DOHH2 (cell line): ENCODE measurements at regions not wholly inside any gene's neighbourhood (a gene's known extent, or its start where the extent isn't known, plus 50 kb on each side); places are given as distances from the start of the nearest gene placed in this dataset.
"Not testable (repeated sequence)": the region's sequence is repeated elsewhere in the genome, so short reads cannot be mapped to it uniquely, and the experiment has no call there.

ENCODE experiments used
- H3F3A ChIP-seq: fragments of 200-600 bp; sonication (generic), shearing (Covaris generic); 2 replicates; pipeline ENCODE4 v1.6.0; 2016; ENCODE audit warnings: antibody characterized with exemption, mild to moderate bottlenecking; ENCODE audit not compliant: control insufficient read depth, insufficient read depth
- H3K27ac ChIP-seq: fragments of 200-600 bp; sonication (generic); 2 replicates; pipeline ENCODE4 v1.5.1; 2014; ENCODE audit warnings: low read depth, mild to moderate bottlenecking, low read length, moderate library complexity
- H3K27me3 ChIP-seq: fragments of 200-600 bp; sonication (generic); 2 replicates; pipeline ENCODE4 v1.6.1; 2014; ENCODE audit warnings: mild to moderate bottlenecking, low read length, mixed read lengths; ENCODE audit not compliant: control insufficient read depth
- H3K36me3 ChIP-seq: fragments of 200-600 bp; sonication (generic); 2 replicates; pipeline ENCODE4 v1.6.1; 2014; ENCODE audit warnings: mild to moderate bottlenecking, low read length, moderate library complexity, mixed read lengths; ENCODE audit not compliant: control insufficient read depth
- H3K4me1 ChIP-seq: fragments of 200-600 bp; sonication (generic); 2 replicates; pipeline ENCODE4 v1.6.1; 2014; ENCODE audit warnings: mild to moderate bottlenecking, low read length, mixed read lengths; ENCODE audit not compliant: control insufficient read depth
- H3K4me2 ChIP-seq: fragments of 200-600 bp; sonication (generic); 2 replicates; pipeline ENCODE4 v1.6.0; 2014; ENCODE audit warnings: mild to moderate bottlenecking, low read length, moderate library complexity
- H3K4me3 ChIP-seq: fragments of 200-600 bp; sonication (generic); 2 replicates; pipeline ENCODE4 v1.5.1; 2014; ENCODE audit warnings: mild to moderate bottlenecking, low read length, mixed read lengths
- H3K79me2 ChIP-seq: fragments of 200-600 bp; sonication (generic); 2 replicates; pipeline ENCODE4 v1.6.1; 2014; ENCODE audit warnings: mild to moderate bottlenecking, low read length, mixed read lengths; ENCODE audit not compliant: control insufficient read depth
- H3K9me2 ChIP-seq: fragments of 200-600 bp; sonication (generic); replicated peaks from 2 replicates; pipeline ENCODE4 v1.6.1; 2014; ENCODE audit warnings: mild to moderate bottlenecking, low read length, mixed read lengths; ENCODE audit not compliant: control insufficient read depth
- H3K9me3 ChIP-seq: fragments of 200-600 bp; sonication (generic); 2 replicates; pipeline ENCODE4 v1.6.1; 2014; ENCODE audit warnings: antibody characterized with exemption, low read length, mixed read lengths; ENCODE audit not compliant: control insufficient read depth, insufficient read depth
- H4K20me1 ChIP-seq: fragments of 200-600 bp; sonication (generic); 2 replicates; pipeline ENCODE4 v1.6.0; 2014; ENCODE audit warnings: low read depth, mild to moderate bottlenecking, antibody characterized with exemption, low read length, moderate library complexity; ENCODE audit not compliant: control insufficient read depth, insufficient read depth
- EZH2phosphoT487 ChIP-seq: fragments of 200-600 bp; sonication (generic); IDR thresholded peaks from 2 replicates; pipeline ENCODE4 v1.6.1; 2017; ENCODE audit warnings: borderline replicate concordance, mild to moderate bottlenecking, antibody characterized with exemption, low read length, moderate library complexity, mixed read lengths
- TF ChIP-seq, protein P1 (sequence below): fragments of 200-600 bp; sonication (generic); IDR thresholded peaks from one replicate; pipeline ENCODE4 v1.5.1; 2014; ENCODE audit warnings: antibody characterized with exemption, mild to moderate bottlenecking, low read depth, low read length; ENCODE audit not compliant: poor library complexity, severe bottlenecking

GRCh38 chr3:87791248-87792027 lies 267.4 kb downstream of the CGGBP1 start:
- Histone ChIP-seq H3K36me3 (no peaks in the 10 kb centered on the region), H3K9me2 (no peaks in the 10 kb centered on the region), H3K27ac (no peak overlapping the region), H3K4me1 (no peaks in the 10 kb centered on the region), H4K20me1 (no peaks in the 10 kb centered on the region), H3F3A (no peaks in the 10 kb centered on the region), H3K79me2 (no peaks in the 10 kb centered on the region), H3K4me3 (no peak overlapping the region), H3K27me3 (no peaks in the 10 kb centered on the region), H3K4me2 (no peak overlapping the region), H3K9me3 (no peaks in the 10 kb centered on the region; the same call in 1 of the 2 replicates)
- TF ChIP-seq, protein P1, sequence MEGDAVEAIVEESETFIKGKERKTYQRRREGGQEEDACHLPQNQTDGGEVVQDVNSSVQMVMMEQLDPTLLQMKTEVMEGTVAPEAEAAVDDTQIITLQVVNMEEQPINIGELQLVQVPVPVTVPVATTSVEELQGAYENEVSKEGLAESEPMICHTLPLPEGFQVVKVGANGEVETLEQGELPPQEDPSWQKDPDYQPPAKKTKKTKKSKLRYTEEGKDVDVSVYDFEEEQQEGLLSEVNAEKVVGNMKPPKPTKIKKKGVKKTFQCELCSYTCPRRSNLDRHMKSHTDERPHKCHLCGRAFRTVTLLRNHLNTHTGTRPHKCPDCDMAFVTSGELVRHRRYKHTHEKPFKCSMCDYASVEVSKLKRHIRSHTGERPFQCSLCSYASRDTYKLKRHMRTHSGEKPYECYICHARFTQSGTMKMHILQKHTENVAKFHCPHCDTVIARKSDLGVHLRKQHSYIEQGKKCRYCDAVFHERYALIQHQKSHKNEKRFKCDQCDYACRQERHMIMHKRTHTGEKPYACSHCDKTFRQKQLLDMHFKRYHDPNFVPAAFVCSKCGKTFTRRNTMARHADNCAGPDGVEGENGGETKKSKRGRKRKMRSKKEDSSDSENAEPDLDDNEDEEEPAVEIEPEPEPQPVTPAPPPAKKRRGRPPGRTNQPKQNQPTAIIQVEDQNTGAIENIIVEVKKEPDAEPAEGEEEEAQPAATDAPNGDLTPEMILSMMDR = no peak
- no peak for TF ChIP-seq EZH2phosphoT487

DNA sequence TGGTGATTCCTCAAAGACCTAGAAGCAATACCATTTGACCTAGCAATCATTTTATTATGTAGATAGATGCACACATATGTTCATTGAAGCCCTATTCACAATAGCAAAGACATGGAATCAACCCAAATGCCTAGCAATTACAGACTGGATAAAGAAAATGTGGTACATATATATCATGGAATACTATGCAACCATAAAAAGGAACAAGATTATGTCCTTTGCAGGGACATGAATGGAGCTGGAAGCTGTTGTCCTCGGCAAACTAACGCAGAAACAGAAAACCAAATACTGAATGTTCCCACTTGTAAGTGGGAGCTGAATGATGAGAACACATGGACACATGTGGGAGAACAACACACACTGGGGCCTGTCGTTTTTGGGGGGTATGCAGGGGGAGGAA lies 269.8 kb downstream of the CGGBP1 start:
- not testable (repeated sequence) for H3K4me3 ChIP-seq, H3F3A ChIP-seq, H4K20me1 ChIP-seq, H3K9me3 ChIP-seq, H3K9me2 ChIP-seq, H3K4me2 ChIP-seq, H3K4me1 ChIP-seq, H3K79me2 ChIP-seq, H3K27me3 ChIP-seq, H3K27ac ChIP-seq, H3K36me3 ChIP-seq

DNA sequence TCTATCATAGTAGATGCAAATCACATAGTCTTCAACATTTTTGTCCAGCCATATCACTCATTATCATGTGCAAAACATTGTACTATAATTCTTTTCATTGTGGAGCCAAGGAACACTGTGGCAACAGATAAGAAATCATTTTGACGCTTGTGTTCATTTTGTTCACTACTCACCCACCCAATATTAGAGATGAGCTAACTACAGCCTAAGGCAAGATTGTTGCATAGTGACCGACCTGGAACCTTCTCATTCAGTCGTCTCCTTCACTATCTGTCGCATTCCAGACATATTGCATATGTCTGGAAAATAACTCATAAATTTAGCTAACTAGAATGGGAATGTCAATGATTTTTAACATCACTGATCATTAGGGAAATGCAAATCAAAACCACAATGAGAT lies 270.3 kb downstream of the CGGBP1 start:
- Histone ChIP-seq H3K9me2 (no peaks in the 10 kb centered on the region), H3K4me2 (no peak overlapping the region), H3K27ac (no peak overlapping the region), H3K4me1 (no peaks in the 10 kb centered on the region), H3K79me2 (no peaks in the 10 kb centered on the region), H3F3A (no peaks in the 10 kb centered on the region), H3K4me3 (no peak overlapping the region), H3K36me3 (no peaks in the 10 kb centered on the region), H3K9me3 (no peaks in the 10 kb centered on the region; the same call in 1 of the 2 replicates), H4K20me1 (no peaks in the 10 kb centered on the region), H3K27me3 (no peaks in the 10 kb centered on the region)
- TF ChIP-seq, protein P1 = no peak
- TF ChIP-seq EZH2phosphoT487 = no peak

GRCh38 chr3:87780811-87781210 lies 278.0 kb downstream of the CGGBP1 start:
- Histone ChIP-seq H3K9me2 (no peaks in the 10 kb centered on the region), H3K36me3 (no peaks in the 10 kb centered on the region), H3K4me1 (no peaks in the 10 kb centered on the region), H3K4me2 (no peak overlapping the region), H3F3A (no peaks in the 10 kb centered on the region), H4K20me1 (no peaks in the 10 kb centered on the region), H3K4me3 (no peak overlapping the region), H3K27me3 (no peaks in the 10 kb centered on the region), H3K9me3 (no peaks in the 10 kb centered on the region), H3K27ac (no peak overlapping the region), H3K79me2 (no peaks in the 10 kb centered on the region)
- TF ChIP-seq, protein P1 = no peak
- TF ChIP-seq EZH2phosphoT487 = no peak
